Fibroblast of mammary gland (primary cell): ENCODE measurements at regions not wholly inside any gene's neighbourhood (a gene's known extent, or its start where the extent isn't known, plus 50 kb on each side); places are given as distances from the start of the nearest gene placed in this dataset.

Source experiments
- DNase-seq: peaks from one replicate; pipeline ENCODE4 v3.0.0-alpha.2; 2010; ENCODE audit warnings: low read depth
- H3K4me3 ChIP-seq: 2 replicates; pipeline ENCODE4 v1.5.1; 2011; ENCODE audit warnings: low read depth, mild to moderate bottlenecking, low read length, moderate library complexity; ENCODE audit not compliant: control insufficient read depth
- CTCF ChIP-seq: conservative IDR thresholded peaks from 2 replicates; pipeline ENCODE4 v1.5.1; 2011; ENCODE audit warnings: low read depth, low read length, inconsistent platforms; ENCODE audit not compliant: control insufficient read depth, insufficient read depth

DNA sequence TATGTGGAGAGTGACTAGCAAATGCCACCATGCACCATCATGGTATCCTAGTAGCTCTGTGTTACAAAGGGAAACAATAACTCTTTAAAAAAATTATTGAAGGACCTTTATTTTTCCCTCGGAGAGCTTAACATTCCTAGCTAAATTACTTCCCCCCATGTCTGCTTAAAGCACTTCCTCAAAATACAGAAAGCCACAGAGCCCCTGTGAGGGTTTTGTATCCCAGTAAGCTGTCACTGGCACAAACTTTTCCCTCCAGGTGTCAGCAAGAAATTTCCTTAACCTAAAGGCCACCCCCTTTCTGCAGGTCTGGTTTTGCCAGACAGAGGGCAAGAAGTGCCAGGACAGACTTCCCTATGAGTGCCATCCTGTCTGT, 340.0 kb upstream of the PRDM1 start:
- DNase-seq: no peak
- no peak for TF ChIP-seq CTCF
- no peak overlapping the region for H3K4me3 ChIP-seq

DNA sequence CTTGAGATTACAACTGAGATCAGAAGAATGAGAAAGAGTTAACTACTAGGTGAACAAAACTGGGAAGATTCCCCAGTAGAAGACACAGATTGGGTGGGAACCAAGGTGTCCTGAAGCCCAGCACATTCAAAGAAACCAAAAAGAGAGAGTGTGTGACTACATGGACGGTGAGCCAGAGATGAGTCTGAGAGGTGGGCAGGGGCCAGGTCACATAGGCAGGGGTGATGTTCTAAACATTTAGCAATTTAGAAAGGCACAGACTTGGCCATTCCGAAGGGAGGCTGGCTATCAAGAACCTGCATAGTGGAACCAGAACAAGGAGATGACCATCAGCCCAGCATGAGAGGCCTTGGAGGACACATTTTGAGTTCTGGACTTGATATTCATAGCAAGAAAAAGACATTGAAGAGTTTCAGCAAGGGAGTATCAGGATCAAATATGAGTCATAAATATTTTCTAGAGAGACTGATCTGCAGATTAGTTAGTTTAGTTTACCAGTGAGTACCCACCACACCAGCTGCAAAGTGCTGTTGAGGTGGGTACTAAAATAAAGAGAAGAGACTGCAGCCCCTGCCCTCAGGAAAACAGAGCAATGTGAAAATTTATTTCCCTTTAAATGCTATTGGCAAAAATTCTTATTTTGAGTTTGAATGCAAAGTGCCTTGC, 340.5 kb upstream of the PRDM1 start:
- no peak for DNase-seq
- no peak overlapping the region for H3K4me3 ChIP-seq
- TF ChIP-seq CTCF: no peak

- no peak for DNase-seq
- H3K4me3 ChIP-seq: no peak overlapping the region
These were observed 341.3 kb upstream of the PRDM1 start for GRCh38 chr6:105744815-105745214.

GRCh38 chr6:105740946-105741645, 338.2 kb upstream of the PREP start:
- H3K4me3 ChIP-seq: no peak overlapping the region
- peak; percentile 55 for DNase-seq
- no peak for TF ChIP-seq CTCF

More at GRCh38 chr6:105744815-105745214, 341.3 kb upstream of the PRDM1 start:
- no peak for TF ChIP-seq CTCF

GRCh38 chr6:105739764-105740163, 336.9 kb upstream of the PREP start:
- no peak for TF ChIP-seq CTCF
- DNase-seq: no peak
- no peak overlapping the region for H3K4me3 ChIP-seq

DNA sequence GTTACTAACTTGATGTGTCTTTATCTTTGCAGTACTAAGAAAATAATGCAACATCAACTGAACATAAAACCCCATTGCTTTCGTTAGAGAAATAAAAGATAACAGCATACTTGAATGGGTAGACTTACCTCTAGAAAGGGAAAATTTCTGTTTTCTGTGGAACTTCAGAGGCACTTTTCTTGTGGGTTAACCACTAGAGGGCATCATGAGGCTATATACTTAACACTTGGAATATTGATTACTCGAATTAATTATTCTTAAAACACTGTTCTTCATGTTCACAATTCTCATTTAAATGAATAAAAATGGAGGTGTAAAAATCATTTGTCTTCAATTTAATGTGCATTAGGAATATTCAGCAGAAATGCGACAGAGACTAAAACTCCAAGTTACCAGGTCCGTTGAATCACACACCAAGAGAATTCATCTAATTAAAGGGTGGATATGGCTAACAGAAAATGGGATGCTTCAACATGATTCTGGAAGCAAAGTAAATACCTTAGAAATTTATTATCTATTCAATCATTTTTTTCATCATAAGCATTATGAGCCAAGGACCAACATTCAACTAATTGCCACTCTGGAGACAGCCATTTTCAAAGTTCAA, 330.8 kb upstream of the PREP start:
- TF ChIP-seq CTCF: peak; percentile 69
- H3K4me3 ChIP-seq: no peak overlapping the region
- peak; percentile 67 for DNase-seq

DNA sequence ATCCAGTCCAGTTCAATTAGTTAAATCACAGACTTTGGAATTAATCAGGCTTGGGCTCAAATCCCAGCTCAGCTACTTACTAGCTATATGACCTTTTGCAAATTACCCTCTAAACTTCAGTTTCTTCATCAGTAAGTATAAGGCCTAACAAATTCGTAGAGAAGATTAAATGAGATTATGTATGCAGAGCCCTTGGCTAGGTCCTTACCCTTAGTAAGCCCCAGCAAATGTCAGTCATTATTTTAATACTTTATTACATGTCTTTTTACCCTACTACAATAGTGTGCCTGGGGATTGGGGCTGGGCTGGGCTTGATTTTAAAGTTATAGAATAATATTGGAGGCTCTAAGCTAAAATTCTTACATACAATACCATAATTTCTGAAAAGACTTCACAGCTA, 326.1 kb upstream of the PREP start:
- no peak for TF ChIP-seq CTCF
- no peak for DNase-seq
- H3K4me3 ChIP-seq: no peak overlapping the region
